PC-9 (cell line): ENCODE measurements at regions not wholly inside any gene's neighbourhood (a gene's known extent, or its start where the extent isn't known, plus 50 kb on each side); places are given as distances from the start of the nearest gene placed in this dataset.
"Not testable (repeated sequence)": the region's sequence is repeated elsewhere in the genome, so short reads cannot be mapped to it uniquely, and the experiment has no call there.

Experiments used
- BruUV-seq: library from RNA; stranded (reverse); fragments of 400-500 nt; replicated peaks from 2 replicates; lab custom pipeline; 2021; lab: Mats Ljungman, UMichigan
- CTCF ChIA-PET: fragments of 300-600 bp; sonication (Branson Sonifier 250); formaldehyde crosslinking; loops from one replicate; lab custom pipeline; 2022; ENCODE audit warnings: antibody characterized with exemption; lab: Charles Lee
- POLR2A ChIA-PET: fragments of 300-600 bp; sonication (Branson Sonifier 250); formaldehyde crosslinking; loops from one replicate; lab custom pipeline; 2022; ENCODE audit warnings: antibody characterized with exemption; ENCODE audit not compliant: unreplicated experiment; lab: Charles Lee
- DNase-seq, 2 experiments: peaks; one replicate each; pipeline versions ENCODE4 v3.0.0 to v3.0.0-alpha.2; 2015 to 2022; ENCODE audit warnings: mixed read lengths in 1 of 2
- H2AFZ ChIP-seq: fragments of 200-600 bp; sonication (generic); 2 replicates; pipeline ENCODE4 v1.8.1; 2017; ENCODE audit warnings: antibody characterized with exemption
- H3F3A ChIP-seq: fragments of 200-600 bp; sonication (generic); 2 replicates; pipeline ENCODE4 v1.8.1; 2017; ENCODE audit warnings: antibody characterized with exemption, mild to moderate bottlenecking, low read depth; ENCODE audit not compliant: insufficient read depth
- H3K27ac ChIP-seq: fragments of 200-600 bp; sonication (generic); 2 replicates; pipeline ENCODE4 v1.6.1; 2016; ENCODE audit warnings: mixed run types
- H3K27me3 ChIP-seq: fragments of 200-600 bp; sonication (generic); 2 replicates; pipeline ENCODE4 v1.6.1; 2016; ENCODE audit warnings: low read depth, mixed run types; ENCODE audit not compliant: insufficient read depth
- H3K36me3 ChIP-seq: fragments of 200-600 bp; sonication (generic); 2 replicates; pipeline ENCODE4 v1.6.1; 2016; ENCODE audit warnings: low read depth, mixed run types
- H3K4me1 ChIP-seq: fragments of 200-600 bp; sonication (generic); replicated peaks from 2 replicates; pipeline ENCODE4 v1.6.1; 2016; ENCODE audit warnings: mixed run types; ENCODE audit not compliant: insufficient read depth
- H3K4me2 ChIP-seq: fragments of 200-600 bp; sonication (generic); 2 replicates; pipeline ENCODE4 v1.6.1; 2017; ENCODE audit warnings: mixed run types
- H3K4me3 ChIP-seq: fragments of 200-600 bp; sonication (generic); 2 replicates; pipeline ENCODE4 v1.6.1; 2016; ENCODE audit warnings: mixed run types
- H3K79me2 ChIP-seq: fragments of 200-600 bp; sonication (generic); 2 replicates; pipeline ENCODE4 v1.6.1; 2017; ENCODE audit warnings: low read depth, mixed run types
- H3K9me2 ChIP-seq: fragments of 200-600 bp; sonication (generic); 2 replicates; pipeline ENCODE4 v1.8.1; 2017; ENCODE audit warnings: mild to moderate bottlenecking; ENCODE audit not compliant: insufficient read depth
- H3K9me3 ChIP-seq: fragments of 200-600 bp; sonication (generic); 2 replicates; pipeline ENCODE4 v1.8.1; 2016; ENCODE audit warnings: low read depth; ENCODE audit not compliant: insufficient read depth
- H4K20me1 ChIP-seq: fragments of 200-600 bp; sonication (generic); 2 replicates; pipeline ENCODE4 v1.8.1; 2017; ENCODE audit not compliant: insufficient read depth
- EZH2 ChIP-seq: fragments of 200-600 bp; sonication (generic); IDR thresholded peaks from 2 replicates; pipeline ENCODE4 v1.8.0; 2017; ENCODE audit warnings: antibody characterized with exemption, low read depth
- intact Hi-C: fragments of 100-400 bp; cut with micrococcal nuclease; formaldehyde crosslinking; loops from one replicate; pipeline ENCODE4 v1.10.0; 2022; ENCODE audit not compliant: unreplicated experiment
- TF ChIP-seq, protein P1 (sequence below): fragments of 200-600 bp; sonication (generic); conservative IDR thresholded peaks from 2 replicates; pipeline ENCODE4 v1.6.1; 2017; ENCODE audit warnings: mixed run types, antibody characterized with exemption, mild to moderate bottlenecking, moderate library complexity

DNA sequence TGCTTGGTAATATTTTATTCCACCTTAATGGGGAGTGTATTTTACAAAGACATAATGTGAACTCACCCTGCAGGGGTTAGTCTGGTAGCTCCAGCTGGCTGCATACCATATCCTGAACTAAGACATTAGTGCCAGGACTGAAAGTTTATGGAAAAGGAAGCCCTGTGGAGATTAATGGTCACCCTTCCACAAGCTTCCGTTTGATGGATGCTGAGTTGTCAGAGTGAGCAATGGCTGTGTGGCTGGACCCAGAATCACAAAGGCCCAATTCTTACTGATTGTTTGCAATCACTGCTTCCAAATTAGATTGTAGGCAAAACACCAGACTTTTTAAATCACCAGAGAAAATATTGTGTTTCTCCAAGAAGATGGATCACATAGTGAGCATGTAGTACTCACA lies 90.1 kb upstream of the TRPC7 start:
- Histone ChIP-seq H2AFZ (no peak overlapping the region), H3F3A (no peaks in the 10 kb centered on the region), H3K27ac (no peak overlapping the region), H3K9me3 (no peaks in the 10 kb centered on the region), H4K20me1 (no peaks in the 10 kb centered on the region), H3K9me2 (no peaks in the 10 kb centered on the region), H3K4me1 (no peaks in the 10 kb centered on the region), H3K36me3 (no peaks in the 10 kb centered on the region), H3K4me2 (no peak overlapping the region), H3K79me2 (no peaks in the 10 kb centered on the region), H3K4me3 (no peak overlapping the region), H3K27me3 (no peaks in the 10 kb centered on the region)
- TF ChIP-seq, protein P1, sequence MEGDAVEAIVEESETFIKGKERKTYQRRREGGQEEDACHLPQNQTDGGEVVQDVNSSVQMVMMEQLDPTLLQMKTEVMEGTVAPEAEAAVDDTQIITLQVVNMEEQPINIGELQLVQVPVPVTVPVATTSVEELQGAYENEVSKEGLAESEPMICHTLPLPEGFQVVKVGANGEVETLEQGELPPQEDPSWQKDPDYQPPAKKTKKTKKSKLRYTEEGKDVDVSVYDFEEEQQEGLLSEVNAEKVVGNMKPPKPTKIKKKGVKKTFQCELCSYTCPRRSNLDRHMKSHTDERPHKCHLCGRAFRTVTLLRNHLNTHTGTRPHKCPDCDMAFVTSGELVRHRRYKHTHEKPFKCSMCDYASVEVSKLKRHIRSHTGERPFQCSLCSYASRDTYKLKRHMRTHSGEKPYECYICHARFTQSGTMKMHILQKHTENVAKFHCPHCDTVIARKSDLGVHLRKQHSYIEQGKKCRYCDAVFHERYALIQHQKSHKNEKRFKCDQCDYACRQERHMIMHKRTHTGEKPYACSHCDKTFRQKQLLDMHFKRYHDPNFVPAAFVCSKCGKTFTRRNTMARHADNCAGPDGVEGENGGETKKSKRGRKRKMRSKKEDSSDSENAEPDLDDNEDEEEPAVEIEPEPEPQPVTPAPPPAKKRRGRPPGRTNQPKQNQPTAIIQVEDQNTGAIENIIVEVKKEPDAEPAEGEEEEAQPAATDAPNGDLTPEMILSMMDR = no peak
- TF ChIP-seq EZH2 = no peak
- POLR2A ChIA-PET = no interaction called here
- CTCF ChIA-PET = no interaction called here
- intact Hi-C loops = no loop called here
- BruUV-seq = no TSS peak
- DNase-seq = no peak

DNA sequence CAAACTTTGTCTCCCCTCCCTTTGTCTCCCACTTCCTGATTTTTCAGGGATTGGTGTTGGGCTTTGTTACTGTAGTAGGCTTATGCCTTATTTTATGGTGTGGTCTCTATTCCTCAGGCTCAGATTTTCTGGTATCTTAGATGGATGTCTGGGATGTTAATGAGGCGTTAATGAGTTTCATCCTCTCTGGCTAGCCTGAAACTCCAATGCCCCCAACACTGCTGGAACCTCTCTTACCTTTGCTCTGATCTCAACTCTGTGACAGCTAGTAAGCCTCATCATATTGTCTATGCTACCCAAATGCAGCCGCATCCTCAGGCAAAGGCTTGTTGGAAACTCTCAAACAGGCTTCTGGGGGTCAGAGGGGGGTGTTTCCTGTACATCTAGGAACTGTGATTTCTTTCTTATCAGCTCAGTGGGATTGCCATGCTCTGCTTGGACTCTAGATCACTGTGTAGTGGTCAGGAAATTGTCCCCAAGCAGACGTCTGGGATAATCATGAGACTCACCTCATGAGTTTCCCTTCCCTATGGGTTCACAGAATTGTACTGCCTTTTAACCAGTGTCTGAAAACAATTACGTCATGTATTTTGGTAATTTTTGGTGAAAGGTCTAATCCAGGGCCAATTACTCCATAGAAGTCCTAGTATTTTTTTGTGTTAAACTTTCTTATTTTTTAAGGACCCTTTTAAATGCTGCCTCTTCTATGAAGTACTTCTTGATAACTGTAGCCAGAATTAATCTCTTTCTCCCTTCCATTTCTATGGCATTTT lies 88.8 kb upstream of the TRPC7 start:
- Histone ChIP-seq H3K9me3 (no peaks in the 10 kb centered on the region), H3K27ac (no peak overlapping the region), H3K27me3 (no peaks in the 10 kb centered on the region), H3K9me2 (no peaks in the 10 kb centered on the region), H3K4me3 (no peak overlapping the region), H3K79me2 (no peaks in the 10 kb centered on the region), H3K36me3 (no peaks in the 10 kb centered on the region), H3F3A (no peaks in the 10 kb centered on the region), H3K4me1 (no peaks in the 10 kb centered on the region), H4K20me1 (no peaks in the 10 kb centered on the region), H3K4me2 (no peak overlapping the region), H2AFZ (no peak overlapping the region)
- TF ChIP-seq, protein P1 = no peak
- no peak for TF ChIP-seq EZH2
- ChIA-PET CTCF (no interaction called here), POLR2A (no interaction called here)
- DNase-seq = no peak
- intact Hi-C loops = no loop called here
- no TSS peak for BruUV-seq

DNA sequence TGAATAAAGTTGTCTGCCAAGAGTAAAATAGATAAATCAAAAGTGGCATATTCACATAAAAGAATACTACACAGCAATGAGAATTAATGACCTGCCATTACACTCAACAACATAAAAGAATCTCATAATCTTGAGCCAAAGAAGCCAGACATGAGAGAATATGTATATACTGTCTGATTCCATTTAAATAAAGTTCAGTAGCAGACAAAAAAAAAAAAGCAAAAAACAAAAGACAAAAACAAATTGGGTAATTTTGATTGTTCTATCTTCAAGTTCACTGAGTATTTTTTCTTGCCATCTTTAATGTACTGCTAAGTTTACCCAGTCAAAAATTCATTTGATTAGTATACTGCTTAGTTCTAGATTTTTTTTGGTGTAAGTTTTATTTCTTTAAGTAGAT lies 87.9 kb upstream of the TRPC7 start:
- Histone ChIP-seq H3F3A (no peaks in the 10 kb centered on the region), H2AFZ (no peak overlapping the region), H4K20me1 (no peaks in the 10 kb centered on the region), H3K27me3 (no peaks in the 10 kb centered on the region), H3K4me3 (no peak overlapping the region), H3K27ac (no peak overlapping the region), H3K36me3 (no peaks in the 10 kb centered on the region), H3K4me1 (no peaks in the 10 kb centered on the region), H3K79me2 (no peaks in the 10 kb centered on the region), H3K4me2 (no peak overlapping the region), H3K9me3 (no peaks in the 10 kb centered on the region), H3K9me2 (no peaks in the 10 kb centered on the region)
- TF ChIP-seq, protein P1 = no peak
- TF ChIP-seq EZH2 = no peak
- intact Hi-C loops = no loop called here
- ChIA-PET CTCF (interaction anchor here (0.6 kb wide), 1 partner anchor 374 kb away, joined by 3 read pairs; no protein-coding TSS in a partner anchor), POLR2A (no interaction called here)
- DNase-seq = no peak
- no TSS peak for BruUV-seq

DNA sequence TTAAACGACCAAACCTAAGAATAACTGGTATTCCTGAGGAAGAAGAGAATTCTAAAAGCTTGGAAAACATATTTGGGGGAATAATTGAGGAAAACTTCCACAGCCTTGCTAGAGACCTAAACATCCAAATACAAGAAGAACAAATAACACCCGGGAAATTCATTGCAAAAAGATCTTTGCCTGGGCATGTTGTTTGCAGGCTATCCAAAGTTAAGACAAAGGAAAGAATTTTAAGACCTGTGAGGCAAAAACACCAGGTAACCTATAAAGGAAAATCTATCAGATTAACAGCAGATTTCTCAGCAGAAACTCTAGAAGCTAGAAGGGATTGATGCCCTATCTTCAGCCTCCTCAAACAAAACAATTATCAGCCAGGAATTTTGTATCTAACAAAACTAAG lies 82.2 kb upstream of the TRPC7 start:
- H2AFZ ChIP-seq, H3F3A ChIP-seq, CTCF ChIA-PET, intact Hi-C loops, H3K27me3 ChIP-seq, H4K20me1 ChIP-seq, H3K9me3 ChIP-seq, DNase-seq, H3K4me1 ChIP-seq, H3K27ac ChIP-seq, H3K36me3 ChIP-seq, H3K4me3 ChIP-seq, H3K79me2 ChIP-seq, H3K4me2 ChIP-seq, POLR2A ChIA-PET, H3K9me2 ChIP-seq, BruUV-seq: not testable (repeated sequence)
